WTC11 (cell line): ENCODE measurements at regions not wholly inside any gene's neighbourhood (a gene's known extent, or its start where the extent isn't known, plus 50 kb on each side); places are given as distances from the start of the nearest gene placed in this dataset.

ENCODE experiments used
- ATAC-seq: fragments of 200-7000 bp; cut with Tn5 transposase; 2 replicates; pipeline ENCODE4 v1.10.0; 2021; ENCODE audit warnings: mild to moderate bottlenecking, moderate library complexity
- CTCF ChIA-PET: fragments of 300-600 bp; sonication (Branson Sonifier 250); formaldehyde crosslinking; loops from one replicate; lab custom pipeline; 2021; ENCODE audit warnings: antibody characterized with exemption; lab: Charles Lee
- POLR2A ChIA-PET: fragments of 350-600 bp; sonication (Branson Sonifier 250); formaldehyde crosslinking; loops from one replicate; lab custom pipeline; 2021; ENCODE audit warnings: antibody characterized with exemption; lab: Charles Lee
- DNase-seq: peaks from one replicate; pipeline ENCODE4 v3.0.0; 2021; ENCODE audit warnings: low spot score
- H3K27ac Mint-ChIP-seq: 2 replicates; pipeline ENCODE4 v1.8.0; 2021; ENCODE audit warnings: mixed read lengths
- H3K27me3 Mint-ChIP-seq: 2 replicates; pipeline ENCODE4 v1.8.0; 2021; ENCODE audit warnings: low read depth, mild to moderate bottlenecking, moderate library complexity, mixed read lengths
- H3K36me3 Mint-ChIP-seq: 2 replicates; pipeline ENCODE4 v1.8.0; 2021; ENCODE audit warnings: mixed read lengths
- H3K4me1 Mint-ChIP-seq: 2 replicates; pipeline ENCODE4 v1.8.0; 2022; ENCODE audit warnings: mixed read lengths
- H3K4me3 Mint-ChIP-seq: 2 replicates; pipeline ENCODE4 v1.8.0; 2021; ENCODE audit warnings: mild to moderate bottlenecking, moderate library complexity, mixed read lengths
- H3K9me3 Mint-ChIP-seq: 2 replicates; pipeline ENCODE4 v1.8.0; 2021; ENCODE audit warnings: mixed read lengths
- ELF4 ChIP-seq: sonication (generic); formaldehyde crosslinking; IDR thresholded peaks from 2 replicates; pipeline ENCODE4 v1.8.1; 2022; ENCODE audit warnings: low read depth, mild to moderate bottlenecking, moderate library complexity, missing genetic modification reagents
- ESRRA ChIP-seq: sonication (generic); formaldehyde crosslinking; IDR thresholded peaks from 2 replicates; pipeline ENCODE4 v1.8.1; 2022; ENCODE audit warnings: mild to moderate bottlenecking, missing genetic modification reagents, borderline replicate concordance
- FOXP1 ChIP-seq: sonication (generic); formaldehyde crosslinking; IDR thresholded peaks from 2 replicates; pipeline ENCODE4 v1.8.0; 2022; ENCODE audit warnings: missing genetic modification reagents, mild to moderate bottlenecking, moderate library complexity, borderline replicate concordance
- HMGA2 ChIP-seq: fragments of 250-450 bp; sonication (Bioruptor Pico); IDR thresholded peaks from 2 replicates; pipeline ENCODE4 v1.4.0; 2021; ENCODE audit warnings: mild to moderate bottlenecking, moderate library complexity
- JUN ChIP-seq: sonication (generic); formaldehyde crosslinking; IDR thresholded peaks from 2 replicates; pipeline ENCODE4 v1.8.0; 2023; ENCODE audit warnings: mild to moderate bottlenecking, missing genetic modification reagents
- KAT7 ChIP-seq: sonication (generic); formaldehyde crosslinking; IDR thresholded peaks from 2 replicates; pipeline ENCODE4 v1.8.1; 2023; ENCODE audit warnings: missing genetic modification reagents, mild to moderate bottlenecking, borderline replicate concordance
- MXD4 ChIP-seq: fragments of 250-450 bp; sonication (Bioruptor Pico); IDR thresholded peaks from 2 replicates; pipeline ENCODE4 v1.8.0; 2021; ENCODE audit warnings: mild to moderate bottlenecking, moderate library complexity, borderline replicate concordance
- NFATC4 ChIP-seq: fragments of 250-450 bp; sonication (Bioruptor Pico); IDR thresholded peaks from 2 replicates; pipeline ENCODE4 v1.9.0; 2021; ENCODE audit warnings: mild to moderate bottlenecking
- NFE2L1 ChIP-seq: sonication (generic); formaldehyde crosslinking; IDR thresholded peaks from 2 replicates; pipeline ENCODE4 v1.8.1; 2023; ENCODE audit warnings: missing genetic modification reagents
- NR3C1 ChIP-seq: sonication (generic); formaldehyde crosslinking; conservative IDR thresholded peaks from 2 replicates; pipeline ENCODE4 v1.8.1; 2023; ENCODE audit warnings: low read depth, mild to moderate bottlenecking, missing genetic modification reagents
- OVOL2 ChIP-seq: fragments of 250-450 bp; sonication (Bioruptor Pico); IDR thresholded peaks from 2 replicates; pipeline ENCODE4 v1.9.0; 2021; ENCODE audit warnings: mild to moderate bottlenecking, borderline replicate concordance
- SMAD3 ChIP-seq: sonication (generic); formaldehyde crosslinking; IDR thresholded peaks from 2 replicates; pipeline ENCODE4 v1.8.0; 2022; ENCODE audit warnings: missing genetic modification reagents, mild to moderate bottlenecking, borderline replicate concordance
- STAT6 ChIP-seq: sonication (generic); formaldehyde crosslinking; conservative IDR thresholded peaks from 2 replicates; pipeline ENCODE4 v1.8.1; 2023; ENCODE audit warnings: mild to moderate bottlenecking, low read depth, missing genetic modification reagents, moderate library complexity
- TCF7 ChIP-seq: sonication (generic); formaldehyde crosslinking; IDR thresholded peaks from 2 replicates; pipeline ENCODE4 v1.8.0; 2022; ENCODE audit warnings: mild to moderate bottlenecking, low read depth, missing genetic modification reagents, moderate library complexity
- TEAD1 ChIP-seq: sonication (generic); formaldehyde crosslinking; IDR thresholded peaks from 2 replicates; pipeline ENCODE4 v1.8.0; 2022; ENCODE audit warnings: mild to moderate bottlenecking, missing genetic modification reagents
- ZNF396 ChIP-seq: fragments of 250-450 bp; sonication (Bioruptor Pico); IDR thresholded peaks from 2 replicates; pipeline ENCODE4 v1.8.0; 2021; ENCODE audit warnings: mild to moderate bottlenecking, moderate library complexity, borderline replicate concordance
- ZNF416 ChIP-seq: fragments of 250-450 bp; sonication (Bioruptor Pico); IDR thresholded peaks from 2 replicates; pipeline ENCODE4 v1.9.0; 2021; ENCODE audit warnings: mild to moderate bottlenecking, inconsistent platforms
- TF ChIP-seq, protein P1 (sequence below): sonication (generic); formaldehyde crosslinking; IDR thresholded peaks from 2 replicates; pipeline ENCODE4 v1.8.0; 2022; ENCODE audit warnings: mild to moderate bottlenecking, missing genetic modification reagents
- TF ChIP-seq, protein P2 (sequence below): fragments of 250-450 bp; sonication (Bioruptor Pico); IDR thresholded peaks from 2 replicates; pipeline ENCODE4 v1.9.0; 2021; ENCODE audit warnings: mild to moderate bottlenecking, borderline replicate concordance
- TF ChIP-seq, protein P3 (sequence below): sonication (generic); formaldehyde crosslinking; IDR thresholded peaks from 2 replicates; pipeline ENCODE4 v1.8.0; 2022; ENCODE audit warnings: mild to moderate bottlenecking, missing genetic modification reagents

DNA sequence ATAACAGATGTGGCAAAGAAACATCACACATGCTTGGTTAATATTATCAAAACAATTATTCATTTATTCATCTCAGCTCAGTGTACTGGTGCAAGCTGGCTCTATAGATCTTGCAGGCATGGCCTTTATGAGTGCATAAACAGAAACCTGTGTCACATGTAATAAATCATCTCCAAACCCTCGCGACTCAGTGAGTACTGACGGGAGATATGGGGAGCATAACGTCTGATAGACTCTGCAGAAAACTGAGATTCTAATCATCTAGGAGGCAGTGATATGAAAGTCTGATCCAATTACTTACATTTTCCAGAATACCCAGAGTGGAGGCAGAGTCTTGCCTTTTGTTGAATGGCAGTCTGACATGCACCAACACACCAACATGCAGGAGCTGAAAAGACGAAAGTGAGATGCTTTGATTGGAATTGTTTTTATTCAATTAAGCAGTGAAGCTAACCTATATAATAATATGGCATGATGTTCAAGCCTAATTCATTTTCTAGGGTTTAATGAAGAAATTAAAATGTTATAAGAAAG lies 416.8 kb downstream of the RNF144A start (continued):
- TF ChIP-seq, protein P1, sequence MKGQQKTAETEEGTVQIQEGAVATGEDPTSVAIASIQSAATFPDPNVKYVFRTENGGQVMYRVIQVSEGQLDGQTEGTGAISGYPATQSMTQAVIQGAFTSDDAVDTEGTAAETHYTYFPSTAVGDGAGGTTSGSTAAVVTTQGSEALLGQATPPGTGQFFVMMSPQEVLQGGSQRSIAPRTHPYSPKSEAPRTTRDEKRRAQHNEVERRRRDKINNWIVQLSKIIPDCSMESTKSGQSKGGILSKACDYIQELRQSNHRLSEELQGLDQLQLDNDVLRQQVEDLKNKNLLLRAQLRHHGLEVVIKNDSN (CRISPR knock-in tag) = no peak
- TF ChIP-seq HMGA2 (CRISPR knock-in tag) = no peak
- TF ChIP-seq MXD4 (CRISPR knock-in tag) = no peak
- no peak for TF ChIP-seq SMAD3

DNA sequence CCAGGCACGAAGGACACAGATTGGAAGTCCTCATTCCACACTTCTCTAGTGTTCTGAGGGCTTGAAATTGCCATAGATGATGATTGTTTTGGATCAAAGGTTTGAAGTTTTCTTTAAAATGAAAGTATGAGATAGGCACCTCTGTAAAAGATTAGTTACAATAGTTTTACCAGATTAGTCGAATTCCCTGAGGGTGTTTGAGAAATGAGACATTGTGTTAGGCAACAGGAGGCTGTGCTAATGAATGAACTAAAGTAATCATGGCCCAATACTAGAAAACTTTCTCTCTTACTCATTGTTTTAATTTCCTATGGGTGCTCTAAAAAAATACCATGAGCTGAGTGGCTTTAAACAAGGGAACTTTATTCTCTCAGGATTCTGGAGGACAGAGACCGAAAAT lies 421.7 kb downstream of the RNF144A start:
- ChIA-PET CTCF (no interaction called here), POLR2A (no interaction called here)
- TF ChIP-seq TCF7 (CRISPR knock-in tag) (no peak), JUN (CRISPR knock-in tag) (no peak), NR3C1 (no peak), KAT7 (CRISPR knock-in tag) (no peak), MXD4 (CRISPR knock-in tag) (no peak), ELF4 (CRISPR knock-in tag) (no peak), TEAD1 (CRISPR knock-in tag) (no peak), ZNF416 (no peak), NFE2L1 (CRISPR knock-in tag) (no peak), STAT6 (no peak), ESRRA (CRISPR knock-in tag) (no peak), NFATC4 (CRISPR knock-in tag) (no peak), FOXP1 (no peak), ZNF396 (CRISPR knock-in tag) (no peak), OVOL2 (CRISPR knock-in tag) (no peak)
- TF ChIP-seq, protein P2, sequence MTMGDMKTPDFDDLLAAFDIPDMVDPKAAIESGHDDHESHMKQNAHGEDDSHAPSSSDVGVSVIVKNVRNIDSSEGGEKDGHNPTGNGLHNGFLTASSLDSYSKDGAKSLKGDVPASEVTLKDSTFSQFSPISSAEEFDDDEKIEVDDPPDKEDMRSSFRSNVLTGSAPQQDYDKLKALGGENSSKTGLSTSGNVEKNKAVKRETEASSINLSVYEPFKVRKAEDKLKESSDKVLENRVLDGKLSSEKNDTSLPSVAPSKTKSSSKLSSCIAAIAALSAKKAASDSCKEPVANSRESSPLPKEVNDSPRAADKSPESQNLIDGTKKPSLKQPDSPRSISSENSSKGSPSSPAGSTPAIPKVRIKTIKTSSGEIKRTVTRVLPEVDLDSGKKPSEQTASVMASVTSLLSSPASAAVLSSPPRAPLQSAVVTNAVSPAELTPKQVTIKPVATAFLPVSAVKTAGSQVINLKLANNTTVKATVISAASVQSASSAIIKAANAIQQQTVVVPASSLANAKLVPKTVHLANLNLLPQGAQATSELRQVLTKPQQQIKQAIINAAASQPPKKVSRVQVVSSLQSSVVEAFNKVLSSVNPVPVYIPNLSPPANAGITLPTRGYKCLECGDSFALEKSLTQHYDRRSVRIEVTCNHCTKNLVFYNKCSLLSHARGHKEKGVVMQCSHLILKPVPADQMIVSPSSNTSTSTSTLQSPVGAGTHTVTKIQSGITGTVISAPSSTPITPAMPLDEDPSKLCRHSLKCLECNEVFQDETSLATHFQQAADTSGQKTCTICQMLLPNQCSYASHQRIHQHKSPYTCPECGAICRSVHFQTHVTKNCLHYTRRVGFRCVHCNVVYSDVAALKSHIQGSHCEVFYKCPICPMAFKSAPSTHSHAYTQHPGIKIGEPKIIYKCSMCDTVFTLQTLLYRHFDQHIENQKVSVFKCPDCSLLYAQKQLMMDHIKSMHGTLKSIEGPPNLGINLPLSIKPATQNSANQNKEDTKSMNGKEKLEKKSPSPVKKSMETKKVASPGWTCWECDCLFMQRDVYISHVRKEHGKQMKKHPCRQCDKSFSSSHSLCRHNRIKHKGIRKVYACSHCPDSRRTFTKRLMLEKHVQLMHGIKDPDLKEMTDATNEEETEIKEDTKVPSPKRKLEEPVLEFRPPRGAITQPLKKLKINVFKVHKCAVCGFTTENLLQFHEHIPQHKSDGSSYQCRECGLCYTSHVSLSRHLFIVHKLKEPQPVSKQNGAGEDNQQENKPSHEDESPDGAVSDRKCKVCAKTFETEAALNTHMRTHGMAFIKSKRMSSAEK (CRISPR knock-in tag) = no peak
- TF ChIP-seq, protein P3, sequence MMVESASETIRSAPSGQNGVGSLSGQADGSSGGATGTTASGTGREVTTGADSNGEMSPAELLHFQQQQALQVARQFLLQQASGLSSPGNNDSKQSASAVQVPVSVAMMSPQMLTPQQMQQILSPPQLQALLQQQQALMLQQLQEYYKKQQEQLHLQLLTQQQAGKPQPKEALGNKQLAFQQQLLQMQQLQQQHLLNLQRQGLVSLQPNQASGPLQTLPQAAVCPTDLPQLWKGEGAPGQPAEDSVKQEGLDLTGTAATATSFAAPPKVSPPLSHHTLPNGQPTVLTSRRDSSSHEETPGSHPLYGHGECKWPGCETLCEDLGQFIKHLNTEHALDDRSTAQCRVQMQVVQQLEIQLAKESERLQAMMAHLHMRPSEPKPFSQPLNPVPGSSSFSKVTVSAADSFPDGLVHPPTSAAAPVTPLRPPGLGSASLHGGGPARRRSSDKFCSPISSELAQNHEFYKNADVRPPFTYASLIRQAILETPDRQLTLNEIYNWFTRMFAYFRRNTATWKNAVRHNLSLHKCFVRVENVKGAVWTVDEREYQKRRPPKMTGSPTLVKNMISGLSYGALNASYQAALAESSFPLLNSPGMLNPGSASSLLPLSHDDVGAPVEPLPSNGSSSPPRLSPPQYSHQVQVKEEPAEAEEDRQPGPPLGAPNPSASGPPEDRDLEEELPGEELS (CRISPR knock-in tag) = no peak
- Mint-ChIP-seq H3K9me3 (peaks cover 19% of the 10 kb centered on the region), H3K27me3 (no peaks in the 10 kb centered on the region), H3K4me1 (no peaks in the 10 kb centered on the region), H3K36me3 (no peaks in the 10 kb centered on the region), H3K27ac (no peak overlapping the region), H3K4me3 (no peak overlapping the region)
- DNase-seq (no peak), ATAC-seq (no peak)
